HUES6 (cell line): ENCODE measurements at regions not wholly inside any gene's neighbourhood (a gene's known extent, or its start where the extent isn't known, plus 50 kb on each side); places are given as distances from the start of the nearest gene placed in this dataset.
"Not testable (repeated sequence)": the region's sequence is repeated elsewhere in the genome, so short reads cannot be mapped to it uniquely, and the experiment has no call there.

Experiments used
- H3K27ac ChIP-seq: 2 replicates; pipeline ENCODE4 v1.7.0; 2013; ENCODE audit warnings: low read depth, mild to moderate bottlenecking, low read length, inconsistent platforms
- H3K27me3 ChIP-seq: 2 replicates; pipeline ENCODE4 v1.6.1; 2013; ENCODE audit warnings: low read length; ENCODE audit not compliant: control insufficient read depth, insufficient read depth
- H3K36me3 ChIP-seq: 2 replicates; pipeline ENCODE4 v1.6.1; 2013; ENCODE audit warnings: low read length; ENCODE audit not compliant: control insufficient read depth, insufficient read depth
- H3K4me1 ChIP-seq: 2 replicates; pipeline ENCODE4 v1.6.1; 2013; ENCODE audit warnings: low read length; ENCODE audit not compliant: control insufficient read depth, insufficient read depth
- H3K4me3 ChIP-seq: 2 replicates; pipeline ENCODE4 v1.5.1; 2013; ENCODE audit warnings: low read depth, low read length
- H3K9ac ChIP-seq: one replicate; pipeline ENCODE4 v1.6.1; 2013; ENCODE audit warnings: mild to moderate bottlenecking, low read length
- H3K9me3 ChIP-seq: 2 replicates; pipeline ENCODE4 v1.6.1; 2013; ENCODE audit warnings: low read depth, low read length; ENCODE audit not compliant: control insufficient read depth, insufficient read depth

DNA sequence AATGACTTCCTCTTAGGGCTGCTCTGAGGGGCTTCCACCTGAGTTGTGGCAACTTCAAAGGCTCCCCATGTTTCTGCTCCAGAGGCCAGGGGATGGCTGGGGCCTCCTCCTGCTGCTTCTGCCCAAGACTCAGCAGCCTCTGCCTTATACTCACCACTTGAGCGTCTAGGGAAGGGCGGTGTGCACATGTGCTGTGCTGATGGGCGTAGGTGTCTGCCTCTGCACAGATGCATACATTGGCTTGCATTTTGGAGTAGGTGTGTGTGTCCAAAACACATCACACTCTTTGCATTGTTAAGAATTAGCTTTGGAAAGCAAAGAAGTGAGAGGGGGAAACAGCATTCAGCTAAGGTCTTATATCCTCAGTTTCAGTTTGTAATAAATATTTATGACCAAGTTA, 85.2 kb downstream of the EN1 start:
- H3K4me1 ChIP-seq: no peaks in the 10 kb centered on the region
- H3K9me3 ChIP-seq: no peaks in the 10 kb centered on the region
- H3K36me3 ChIP-seq: no peaks in the 10 kb centered on the region

DNA sequence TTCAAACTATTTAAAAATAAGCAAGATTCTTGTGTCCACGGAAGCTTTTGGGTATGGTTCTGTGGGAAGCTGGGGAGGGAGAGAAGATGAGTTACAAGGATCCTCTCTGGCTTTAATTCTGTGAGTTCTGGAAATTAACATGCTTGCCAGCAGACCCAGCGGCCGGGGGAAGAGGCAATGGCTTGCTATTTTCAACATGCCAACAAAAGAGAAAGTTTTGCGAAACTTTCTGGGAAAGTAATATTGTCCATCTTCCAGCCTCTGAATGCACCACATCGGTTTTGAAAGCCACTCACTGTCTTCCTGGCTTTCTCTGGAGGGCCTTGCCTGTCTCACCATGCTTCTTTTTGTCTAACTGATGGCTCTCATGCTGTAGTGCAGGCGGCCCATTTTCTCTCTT, 85.7 kb downstream of the EN1 start:
- Histone ChIP-seq H3K9ac (no peak overlapping the region), H3K4me1 (no peaks in the 10 kb centered on the region), H3K36me3 (no peaks in the 10 kb centered on the region), H3K9me3 (no peaks in the 10 kb centered on the region), H3K27me3 (peaks cover 50% of the 10 kb centered on the region), H3K4me3 (no peak overlapping the region), H3K27ac (no peak overlapping the region)

More for the DNA sequence above, 85.2 kb downstream of the EN1 start:
- no peak overlapping the region for H3K4me3 ChIP-seq
- no peak overlapping the region for H3K9ac ChIP-seq
- no peak overlapping the region for H3K27ac ChIP-seq
- peaks cover 52% of the 10 kb centered on the region for H3K27me3 ChIP-seq

DNA sequence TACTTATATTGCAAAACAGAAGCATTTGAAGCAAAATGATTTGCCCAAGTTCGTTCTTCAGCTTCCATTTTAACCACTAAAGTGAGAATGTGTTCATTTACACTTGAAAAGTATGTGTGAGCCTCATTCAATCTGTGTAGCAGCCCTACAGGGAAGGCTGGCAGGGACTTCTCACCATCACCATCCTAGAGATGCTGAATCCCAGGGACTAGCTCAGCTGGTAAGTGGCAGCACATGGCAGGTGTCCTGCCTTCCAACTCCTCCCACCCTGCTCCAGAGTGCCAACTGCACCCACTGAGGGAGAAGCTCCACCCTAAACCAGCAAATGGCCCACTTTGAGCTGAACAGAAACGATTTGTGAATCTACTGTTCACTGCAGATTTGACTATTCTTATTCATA, 91.5 kb downstream of the EN1 start:
- Histone ChIP-seq H3K9ac (no peak overlapping the region), H3K4me3 (no peak overlapping the region), H3K27me3 (peaks cover 9% of the 10 kb centered on the region), H3K9me3 (no peaks in the 10 kb centered on the region), H3K36me3 (no peaks in the 10 kb centered on the region), H3K27ac (no peak overlapping the region), H3K4me1 (peaks cover 18% of the 10 kb centered on the region)

DNA sequence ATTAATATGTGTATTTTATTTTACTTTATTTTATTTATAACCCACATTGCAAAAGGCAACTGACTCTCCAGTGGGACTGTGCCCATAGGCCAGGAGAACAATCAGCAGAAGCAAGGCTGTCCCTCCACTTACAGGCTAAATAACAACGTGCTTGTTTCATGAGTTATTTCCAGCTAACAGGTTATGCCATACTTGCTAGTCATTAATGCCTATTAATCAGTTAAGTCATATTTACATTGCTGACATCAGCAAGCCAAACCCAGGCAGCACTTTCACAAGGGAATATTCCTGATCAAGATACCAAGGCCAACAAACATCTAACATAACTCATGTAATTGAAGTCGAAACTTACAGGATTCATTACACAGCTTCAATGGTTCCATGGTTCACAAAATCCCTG, 92.1 kb downstream of the EN1 start:
- no peak overlapping the region for H3K4me3 ChIP-seq
- peaks cover 18% of the 10 kb centered on the region for H3K4me1 ChIP-seq
- H3K27ac ChIP-seq: no peak overlapping the region
- H3K9ac ChIP-seq: no peak overlapping the region
- no peaks in the 10 kb centered on the region for H3K9me3 ChIP-seq
- H3K27me3 ChIP-seq: peaks cover 9% of the 10 kb centered on the region
- no peaks in the 10 kb centered on the region for H3K36me3 ChIP-seq

DNA sequence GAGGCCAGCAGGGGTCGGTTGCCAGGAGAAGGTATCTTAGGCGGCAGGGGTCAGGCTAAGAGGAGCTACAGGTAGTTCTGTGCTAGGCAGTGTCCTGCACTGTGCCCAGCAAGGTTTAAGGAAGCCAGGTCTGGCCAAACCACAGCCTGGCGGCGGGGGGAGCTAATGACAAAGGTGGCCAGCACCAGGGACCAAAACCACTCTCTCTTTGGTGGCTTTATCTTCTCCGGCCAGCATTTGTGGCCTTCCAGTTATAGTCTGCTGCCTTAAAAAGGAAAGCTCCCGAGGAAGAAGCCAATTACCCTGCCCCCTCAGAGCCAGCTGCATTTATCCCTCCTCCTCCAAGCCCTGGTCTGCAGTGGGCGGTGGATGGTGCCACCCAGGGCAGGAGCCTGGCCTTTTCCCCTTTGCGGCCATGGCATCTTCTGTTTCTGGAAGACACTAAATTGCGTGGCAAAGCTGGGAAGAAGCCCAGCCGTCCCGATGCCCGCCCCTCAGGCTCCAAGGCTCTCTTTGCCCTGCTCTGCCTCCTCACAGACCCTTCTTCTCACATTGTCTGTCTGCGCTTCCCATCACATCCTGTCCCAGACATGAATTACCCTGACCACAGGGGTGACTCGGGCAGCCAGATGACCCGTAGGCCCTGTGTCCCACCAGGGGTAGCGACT, 94.6 kb downstream of the EN1 start:
- no peaks in the 10 kb centered on the region for H3K36me3 ChIP-seq
- no peak overlapping the region for H3K27ac ChIP-seq
- no peak overlapping the region for H3K4me3 ChIP-seq
- no peaks in the 10 kb centered on the region for H3K9me3 ChIP-seq
- no peak overlapping the region for H3K9ac ChIP-seq
- peaks cover 18% of the 10 kb centered on the region for H3K4me1 ChIP-seq
- H3K27me3 ChIP-seq: peaks cover 3% of the 10 kb centered on the region; the same call in 1 of the 2 replicates

DNA sequence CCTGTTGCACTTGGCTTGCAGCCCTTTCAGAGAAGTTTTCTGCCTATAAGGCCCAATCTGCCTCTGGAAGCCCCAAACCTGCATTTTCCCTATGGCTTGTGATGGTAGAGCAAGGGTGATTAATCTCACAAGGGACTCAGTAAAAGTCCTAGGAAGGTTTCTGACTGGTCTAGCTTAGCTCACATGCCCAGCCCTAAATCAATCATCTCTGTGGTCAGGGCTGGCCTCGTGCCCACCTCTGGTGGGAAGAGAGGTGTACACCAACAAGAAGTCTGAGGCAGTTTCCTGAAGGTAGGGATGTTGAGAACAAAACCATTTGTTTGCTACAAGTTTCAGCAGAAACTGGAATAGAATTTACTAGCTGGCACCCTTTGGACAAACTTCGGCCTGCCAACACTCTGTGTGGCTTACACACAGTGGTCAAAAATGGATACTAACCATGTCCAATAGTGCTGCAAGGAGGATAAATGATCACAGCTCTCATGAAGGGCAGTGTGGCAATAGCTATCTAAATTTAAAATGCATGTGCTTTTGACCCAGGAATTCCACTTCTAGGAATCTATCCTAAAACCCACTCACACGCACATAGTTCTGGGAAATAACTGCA, 96.4 kb downstream of the EN1 start:
- H3K9ac ChIP-seq: no peak overlapping the region
- H3K9me3 ChIP-seq: peaks cover 10% of the 10 kb centered on the region
- peaks cover 12% of the 10 kb centered on the region for H3K4me1 ChIP-seq
- no peak overlapping the region for H3K4me3 ChIP-seq
- no peaks in the 10 kb centered on the region for H3K27me3 ChIP-seq
- H3K27ac ChIP-seq: no peak overlapping the region
- no peaks in the 10 kb centered on the region for H3K36me3 ChIP-seq

DNA sequence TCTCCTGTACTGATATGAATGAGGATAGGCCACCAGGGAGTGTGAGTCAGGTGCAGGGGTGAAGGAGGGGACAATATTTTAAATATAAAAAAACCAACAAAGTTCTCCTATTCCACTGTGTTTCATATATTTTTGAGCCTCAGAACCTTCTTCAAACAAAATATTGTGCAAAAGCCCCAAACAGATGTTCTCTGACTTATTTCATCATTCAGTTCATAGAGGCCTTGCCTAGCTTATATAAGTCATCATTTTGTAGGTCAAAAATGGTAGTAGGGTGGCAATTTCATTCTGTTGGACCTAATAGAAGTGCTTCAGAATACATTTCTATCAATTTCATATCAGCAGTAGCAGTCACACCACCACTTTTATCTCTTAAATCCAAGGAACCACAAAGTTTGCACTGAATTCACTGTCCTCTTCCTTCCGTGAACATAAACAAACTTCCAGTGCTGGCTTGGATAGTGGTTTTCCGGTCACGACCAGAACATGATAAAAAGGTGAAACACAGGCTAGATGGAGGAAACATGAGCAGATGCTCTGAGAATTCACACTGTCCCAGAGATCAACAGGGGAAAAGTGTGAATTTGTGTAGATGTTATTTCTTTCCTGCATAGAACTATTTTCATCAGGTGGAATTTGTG, 99.1 kb downstream of the EN1 start:
- Histone ChIP-seq H3K4me1 (no peaks in the 10 kb centered on the region), H3K9me3 (peaks cover 35% of the 10 kb centered on the region), H3K27ac (no peak overlapping the region)

DNA sequence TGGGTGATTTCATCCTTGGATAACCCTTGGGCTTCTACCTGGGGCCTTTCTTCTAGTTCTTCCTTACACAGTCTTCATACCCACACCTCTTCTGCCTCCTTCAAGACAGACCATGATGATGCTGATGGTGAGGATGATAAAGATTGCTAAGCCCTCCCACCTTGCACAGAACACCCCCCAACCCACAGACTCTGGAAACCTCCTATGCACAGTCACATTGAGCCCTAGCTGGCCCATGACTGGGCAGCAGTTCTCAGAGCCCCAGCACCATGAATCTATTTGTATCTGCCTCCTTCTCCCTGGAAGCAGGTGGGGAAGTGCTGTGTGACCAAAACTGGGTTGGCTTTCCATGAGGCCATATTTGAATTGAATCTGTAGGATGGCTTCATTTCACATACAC, 99.8 kb downstream of the EN1 start:
- peaks cover 39% of the 10 kb centered on the region for H3K9me3 ChIP-seq
- H3K4me1 ChIP-seq: no peaks in the 10 kb centered on the region
- H3K4me3 ChIP-seq: no peak overlapping the region
- no peak overlapping the region for H3K27ac ChIP-seq
- no peak overlapping the region for H3K9ac ChIP-seq
- H3K27me3 ChIP-seq: no peaks in the 10 kb centered on the region
- no peaks in the 10 kb centered on the region for H3K36me3 ChIP-seq

More for the DNA sequence above, 99.1 kb downstream of the EN1 start:
- Histone ChIP-seq H3K9ac (no peak overlapping the region), H3K27me3 (no peaks in the 10 kb centered on the region), H3K36me3 (no peaks in the 10 kb centered on the region), H3K4me3 (no peak overlapping the region)

DNA sequence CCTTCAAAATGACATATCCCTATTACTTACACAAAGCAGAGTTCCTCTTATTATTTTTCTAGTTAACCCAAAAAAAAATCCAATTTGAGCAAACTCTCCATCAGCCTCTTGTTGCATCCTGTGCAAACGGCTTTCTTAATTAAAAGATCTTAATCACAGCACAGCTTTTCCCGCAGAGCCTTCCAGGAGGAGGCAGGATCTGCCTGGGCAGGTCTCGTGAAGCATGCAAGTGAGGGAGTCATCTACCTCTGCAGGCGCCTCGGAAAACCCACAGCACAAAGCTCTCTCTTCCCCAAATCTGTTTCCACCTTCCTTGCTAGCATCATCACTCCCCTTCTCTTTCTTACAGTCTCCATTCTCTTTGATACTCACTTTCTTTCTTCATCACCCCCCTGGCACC, 100.4 kb downstream of the EN1 start:
- H3K36me3 ChIP-seq: no peaks in the 10 kb centered on the region
- H3K9me3 ChIP-seq: peaks cover 41% of the 10 kb centered on the region
- H3K9ac ChIP-seq: no peak overlapping the region
- no peaks in the 10 kb centered on the region for H3K4me1 ChIP-seq
- H3K27me3 ChIP-seq: no peaks in the 10 kb centered on the region
- no peak overlapping the region for H3K4me3 ChIP-seq
- no peak overlapping the region for H3K27ac ChIP-seq

DNA sequence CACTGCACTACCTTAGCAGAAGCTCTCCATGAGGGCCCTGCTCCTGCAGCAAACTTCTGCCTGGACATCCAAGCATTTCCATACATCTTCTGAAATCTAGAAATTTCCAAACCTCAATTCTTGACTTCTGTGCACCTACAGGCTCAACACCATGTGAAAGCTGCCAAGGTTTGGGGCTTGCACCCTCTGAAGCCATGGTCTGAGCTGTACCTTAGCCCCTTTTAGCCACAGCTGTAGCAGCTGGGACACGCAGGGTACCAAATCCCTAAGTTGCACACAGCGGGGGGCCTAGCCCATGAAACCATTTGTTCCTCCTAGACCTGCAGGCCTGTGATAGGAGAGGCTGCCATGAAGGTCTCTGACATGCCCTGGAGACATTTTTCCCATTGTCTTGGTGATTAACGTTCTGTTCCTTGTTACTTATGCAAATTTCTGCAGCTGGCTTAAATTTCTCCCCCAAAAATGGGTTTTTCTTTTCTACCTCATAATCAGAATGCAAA, 102.7 kb downstream of the EN1 start:
- not testable (repeated sequence) for H3K4me3 ChIP-seq, H3K36me3 ChIP-seq, H3K27me3 ChIP-seq, H3K9ac ChIP-seq, H3K27ac ChIP-seq, H3K4me1 ChIP-seq
- H3K9me3 ChIP-seq: peaks cover 48% of the 10 kb centered on the region
